Thyroid gland (tissue), 4 donors: ENCODE measurements at regions not wholly inside any gene's neighbourhood (a gene's known extent, or its start where the extent isn't known, plus 50 kb on each side); places are given as distances from the start of the nearest gene placed in this dataset.
"Not testable (repeated sequence)": the region's sequence is repeated elsewhere in the genome, so short reads cannot be mapped to it uniquely, and the experiment has no call there.

Source experiments
- POLR2A ChIP-seq, 2 donors: fragments of 450-650 bp; IDR thresholded peaks; one replicate each; pipeline ENCODE4 v1.6.1; 2017; ENCODE audit warnings: antibody characterized with exemption in 2 of 2, mild to moderate bottlenecking in 2 of 2, moderate library complexity in 1 of 2
- TF ChIP-seq, protein P1 (sequence below), 6 experiments: fragments of 200-600 bp in 3 of 6; fragments of 450-650 bp in 3 of 6; sonication (generic) in 3 of 6; IDR thresholded peaks; one replicate each; pipeline ENCODE4 v1.5.1; 2016 to 2019; ENCODE audit warnings: antibody characterized with exemption in 6 of 6, mild to moderate bottlenecking in 2 of 6, inconsistent platforms in 1 of 6, moderate library complexity in 1 of 6

DNA sequence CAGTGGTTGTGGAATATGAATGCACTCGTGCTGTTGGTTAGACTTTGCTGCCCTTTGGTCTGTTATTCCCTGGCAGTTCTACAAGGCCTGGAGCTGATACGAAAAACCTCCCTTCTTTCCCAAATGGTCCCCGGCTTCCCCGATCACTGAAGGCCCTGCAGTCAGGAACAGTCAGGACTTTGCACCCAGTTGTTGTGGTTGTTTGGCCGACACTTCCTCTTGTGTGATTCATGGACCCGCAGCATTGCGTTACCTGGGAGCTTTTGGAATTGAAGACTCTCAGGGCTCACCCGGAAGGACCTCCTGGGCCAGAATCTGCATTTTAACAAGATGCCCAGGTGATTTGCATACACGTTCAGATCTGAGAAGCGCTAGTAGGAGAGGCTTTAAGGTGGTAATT lies 106.8 kb upstream of the ZNF195 start:
- not testable (repeated sequence) for TF ChIP-seq POLR2A (IDR thresholded peaks at IDR 0.05)
- TF ChIP-seq, protein P1, sequence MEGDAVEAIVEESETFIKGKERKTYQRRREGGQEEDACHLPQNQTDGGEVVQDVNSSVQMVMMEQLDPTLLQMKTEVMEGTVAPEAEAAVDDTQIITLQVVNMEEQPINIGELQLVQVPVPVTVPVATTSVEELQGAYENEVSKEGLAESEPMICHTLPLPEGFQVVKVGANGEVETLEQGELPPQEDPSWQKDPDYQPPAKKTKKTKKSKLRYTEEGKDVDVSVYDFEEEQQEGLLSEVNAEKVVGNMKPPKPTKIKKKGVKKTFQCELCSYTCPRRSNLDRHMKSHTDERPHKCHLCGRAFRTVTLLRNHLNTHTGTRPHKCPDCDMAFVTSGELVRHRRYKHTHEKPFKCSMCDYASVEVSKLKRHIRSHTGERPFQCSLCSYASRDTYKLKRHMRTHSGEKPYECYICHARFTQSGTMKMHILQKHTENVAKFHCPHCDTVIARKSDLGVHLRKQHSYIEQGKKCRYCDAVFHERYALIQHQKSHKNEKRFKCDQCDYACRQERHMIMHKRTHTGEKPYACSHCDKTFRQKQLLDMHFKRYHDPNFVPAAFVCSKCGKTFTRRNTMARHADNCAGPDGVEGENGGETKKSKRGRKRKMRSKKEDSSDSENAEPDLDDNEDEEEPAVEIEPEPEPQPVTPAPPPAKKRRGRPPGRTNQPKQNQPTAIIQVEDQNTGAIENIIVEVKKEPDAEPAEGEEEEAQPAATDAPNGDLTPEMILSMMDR (IDR thresholded peaks at IDR 0.05): not testable (repeated sequence)
